DOHH2 (cell line): ENCODE measurements at regions not wholly inside any gene's neighbourhood (a gene's known extent, or its start where the extent isn't known, plus 50 kb on each side); places are given as distances from the start of the nearest gene placed in this dataset.

Source experiments
- CTCF ChIP-seq: fragments of 200-600 bp; sonication (generic); IDR thresholded peaks from one replicate; pipeline ENCODE4 v1.5.1; 2014; ENCODE audit warnings: antibody characterized with exemption, mild to moderate bottlenecking, low read depth, low read length; ENCODE audit not compliant: poor library complexity, severe bottlenecking
- EZH2phosphoT487 ChIP-seq: fragments of 200-600 bp; sonication (generic); IDR thresholded peaks from 2 replicates; pipeline ENCODE4 v1.6.1; 2017; ENCODE audit warnings: borderline replicate concordance, mild to moderate bottlenecking, antibody characterized with exemption, low read length, moderate library complexity, mixed read lengths

- TF ChIP-seq CTCF: no peak
- no peak for TF ChIP-seq EZH2phosphoT487
Observed at GRCh38 chrX:113933931-113934330, 650.0 kb upstream of the HTR2C start.
